ENCODE measurements at regions not wholly inside any gene's neighbourhood (a gene's known extent, or its start where the extent isn't known, plus 50 kb on each side); places are given as distances from the start of the nearest gene placed in this dataset.

DNA sequence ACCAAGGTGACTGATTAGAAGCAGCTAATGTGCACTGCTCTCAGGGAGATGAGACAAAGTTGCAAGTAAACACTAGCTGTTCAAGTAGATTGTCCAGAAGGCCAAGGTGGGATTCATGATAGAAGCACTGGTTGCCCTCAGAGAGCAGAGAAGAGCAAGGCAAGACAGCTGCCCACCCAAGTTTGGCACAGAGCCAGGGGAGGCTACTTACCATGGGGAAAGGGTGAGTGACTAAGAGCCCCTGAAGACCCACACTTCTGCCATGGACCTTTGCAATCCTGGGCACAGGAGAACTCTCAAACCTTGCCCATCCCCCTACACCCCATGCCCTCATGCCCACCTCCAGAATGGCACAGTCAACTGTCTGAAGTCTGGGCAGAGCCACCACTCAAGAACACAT, 68.3 kb downstream of the SPIN4 start:
- H3K27me3 ChIP-seq (ENCODE audit: control insufficient read depth in 2 of 2, insufficient read depth in 2 of 2, low read length in 2 of 2), result no peaks in the 10 kb centered on the region
- in situ Hi-C loops (cut with MboI), result no loop called here
- DNase-seq (ENCODE audit: extremely low read depth in 1 of 4, low spot score in 3 of 4) (no peak), FAIRE-seq (no peak), ATAC-seq (no peak)
- H3K27ac ChIP-seq (ENCODE audit: extremely low read depth, low read depth, low read length), result no peak overlapping the region
- H3K79me2 ChIP-seq (ENCODE audit: control insufficient read depth, insufficient read depth, low read length), result no peaks in the 10 kb centered on the region
- H3K4me1 ChIP-seq (replicated peaks in 1 of 2; ENCODE audit: control insufficient read depth in 2 of 2, insufficient read depth in 2 of 2, low read length in 2 of 2), result 0 out of 5 replicates have a peak, but pooled peaks cover 0 to 3% of the 10 kb centered on the region in 2 experiments
- no peak overlapping the region for H2AFZ ChIP-seq (ENCODE audit: low read depth, low read length)
- H4K20me1 ChIP-seq (replicated peaks; ENCODE audit: control insufficient read depth, insufficient read depth, low read length), result no peaks in the 10 kb centered on the region
- H3K9me3 ChIP-seq (replicated peaks; ENCODE audit: control insufficient read depth, insufficient read depth, low read depth, low read length), result no peaks in the 10 kb centered on the region
- no peak overlapping the region for H3K4me2 ChIP-seq (ENCODE audit: insufficient read depth, low read length)
- no peak overlapping the region for H3K9ac ChIP-seq (ENCODE audit: insufficient read depth in 1 of 2, low read depth in 2 of 2, low read length in 2 of 2)
- CTCF ChIA-PET (ENCODE audit: low intra/inter-chr PET ratio), result no interaction called here
- TF ChIP-seq, protein P1, sequence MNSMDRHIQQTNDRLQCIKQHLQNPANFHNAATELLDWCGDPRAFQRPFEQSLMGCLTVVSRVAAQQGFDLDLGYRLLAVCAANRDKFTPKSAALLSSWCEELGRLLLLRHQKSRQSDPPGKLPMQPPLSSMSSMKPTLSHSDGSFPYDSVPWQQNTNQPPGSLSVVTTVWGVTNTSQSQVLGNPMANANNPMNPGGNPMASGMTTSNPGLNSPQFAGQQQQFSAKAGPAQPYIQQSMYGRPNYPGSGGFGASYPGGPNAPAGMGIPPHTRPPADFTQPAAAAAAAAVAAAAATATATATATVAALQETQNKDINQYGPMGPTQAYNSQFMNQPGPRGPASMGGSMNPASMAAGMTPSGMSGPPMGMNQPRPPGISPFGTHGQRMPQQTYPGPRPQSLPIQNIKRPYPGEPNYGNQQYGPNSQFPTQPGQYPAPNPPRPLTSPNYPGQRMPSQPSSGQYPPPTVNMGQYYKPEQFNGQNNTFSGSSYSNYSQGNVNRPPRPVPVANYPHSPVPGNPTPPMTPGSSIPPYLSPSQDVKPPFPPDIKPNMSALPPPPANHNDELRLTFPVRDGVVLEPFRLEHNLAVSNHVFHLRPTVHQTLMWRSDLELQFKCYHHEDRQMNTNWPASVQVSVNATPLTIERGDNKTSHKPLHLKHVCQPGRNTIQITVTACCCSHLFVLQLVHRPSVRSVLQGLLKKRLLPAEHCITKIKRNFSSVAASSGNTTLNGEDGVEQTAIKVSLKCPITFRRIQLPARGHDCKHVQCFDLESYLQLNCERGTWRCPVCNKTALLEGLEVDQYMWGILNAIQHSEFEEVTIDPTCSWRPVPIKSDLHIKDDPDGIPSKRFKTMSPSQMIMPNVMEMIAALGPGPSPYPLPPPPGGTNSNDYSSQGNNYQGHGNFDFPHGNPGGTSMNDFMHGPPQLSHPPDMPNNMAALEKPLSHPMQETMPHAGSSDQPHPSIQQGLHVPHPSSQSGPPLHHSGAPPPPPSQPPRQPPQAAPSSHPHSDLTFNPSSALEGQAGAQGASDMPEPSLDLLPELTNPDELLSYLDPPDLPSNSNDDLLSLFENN (IDR thresholded peaks at IDR 0.05; ENCODE audit: low read depth in 2 of 2, low read length in 2 of 2), result no peak
- TF ChIP-seq CBFA2T3 (IDR thresholded peaks at IDR 0.05), result peak; percentile 16; the same call in 1 of the 2 replicates
- TF ChIP-seq ZSCAN32 (CRISPR knock-in tag; IDR thresholded peaks at IDR 0.05), result no peak
- TF ChIP-seq ETV1 (tag; conservative IDR thresholded peaks at IDR 0.05; ENCODE audit: low read depth), result no peak
- peak; percentile 44 for TF ChIP-seq NFIX (CRISPR knock-in tag; IDR thresholded peaks at IDR 0.05; ENCODE audit: low read depth)
- TF ChIP-seq, protein P2, sequence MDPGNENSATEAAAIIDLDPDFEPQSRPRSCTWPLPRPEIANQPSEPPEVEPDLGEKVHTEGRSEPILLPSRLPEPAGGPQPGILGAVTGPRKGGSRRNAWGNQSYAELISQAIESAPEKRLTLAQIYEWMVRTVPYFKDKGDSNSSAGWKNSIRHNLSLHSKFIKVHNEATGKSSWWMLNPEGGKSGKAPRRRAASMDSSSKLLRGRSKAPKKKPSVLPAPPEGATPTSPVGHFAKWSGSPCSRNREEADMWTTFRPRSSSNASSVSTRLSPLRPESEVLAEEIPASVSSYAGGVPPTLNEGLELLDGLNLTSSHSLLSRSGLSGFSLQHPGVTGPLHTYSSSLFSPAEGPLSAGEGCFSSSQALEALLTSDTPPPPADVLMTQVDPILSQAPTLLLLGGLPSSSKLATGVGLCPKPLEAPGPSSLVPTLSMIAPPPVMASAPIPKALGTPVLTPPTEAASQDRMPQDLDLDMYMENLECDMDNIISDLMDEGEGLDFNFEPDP (CRISPR knock-in tag; IDR thresholded peaks at IDR 0.05), result no peak
- no peak for TF ChIP-seq ZNF384 (IDR thresholded peaks at IDR 0.05; ENCODE audit: low read depth, low read length)
- no peak for TF ChIP-seq GABPA (tag; conservative IDR thresholded peaks at IDR 0.05; ENCODE audit: low read depth)
- TF ChIP-seq, protein P3, sequence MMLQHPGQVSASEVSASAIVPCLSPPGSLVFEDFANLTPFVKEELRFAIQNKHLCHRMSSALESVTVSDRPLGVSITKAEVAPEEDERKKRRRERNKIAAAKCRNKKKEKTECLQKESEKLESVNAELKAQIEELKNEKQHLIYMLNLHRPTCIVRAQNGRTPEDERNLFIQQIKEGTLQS (IDR thresholded peaks at IDR 0.05), result no peak
- TF ChIP-seq, protein P3 (CRISPR knock-in tag; conservative IDR thresholded peaks at IDR 0.05), result no peak
- TF ChIP-seq, protein P4, sequence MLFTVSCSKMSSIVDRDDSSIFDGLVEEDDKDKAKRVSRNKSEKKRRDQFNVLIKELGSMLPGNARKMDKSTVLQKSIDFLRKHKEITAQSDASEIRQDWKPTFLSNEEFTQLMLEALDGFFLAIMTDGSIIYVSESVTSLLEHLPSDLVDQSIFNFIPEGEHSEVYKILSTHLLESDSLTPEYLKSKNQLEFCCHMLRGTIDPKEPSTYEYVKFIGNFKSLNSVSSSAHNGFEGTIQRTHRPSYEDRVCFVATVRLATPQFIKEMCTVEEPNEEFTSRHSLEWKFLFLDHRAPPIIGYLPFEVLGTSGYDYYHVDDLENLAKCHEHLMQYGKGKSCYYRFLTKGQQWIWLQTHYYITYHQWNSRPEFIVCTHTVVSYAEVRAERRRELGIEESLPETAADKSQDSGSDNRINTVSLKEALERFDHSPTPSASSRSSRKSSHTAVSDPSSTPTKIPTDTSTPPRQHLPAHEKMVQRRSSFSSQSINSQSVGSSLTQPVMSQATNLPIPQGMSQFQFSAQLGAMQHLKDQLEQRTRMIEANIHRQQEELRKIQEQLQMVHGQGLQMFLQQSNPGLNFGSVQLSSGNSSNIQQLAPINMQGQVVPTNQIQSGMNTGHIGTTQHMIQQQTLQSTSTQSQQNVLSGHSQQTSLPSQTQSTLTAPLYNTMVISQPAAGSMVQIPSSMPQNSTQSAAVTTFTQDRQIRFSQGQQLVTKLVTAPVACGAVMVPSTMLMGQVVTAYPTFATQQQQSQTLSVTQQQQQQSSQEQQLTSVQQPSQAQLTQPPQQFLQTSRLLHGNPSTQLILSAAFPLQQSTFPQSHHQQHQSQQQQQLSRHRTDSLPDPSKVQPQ (CRISPR knock-in tag; IDR thresholded peaks at IDR 0.05; ENCODE audit: borderline replicate concordance), result no peak
- TF ChIP-seq NFIC (IDR thresholded peaks at IDR 0.05), result peak; percentile 86
- BruUV-seq (replicated peaks), result no TSS peak
- H3K36me3 ChIP-seq (ENCODE audit: control insufficient read depth, insufficient read depth, low read length), result no peaks in the 10 kb centered on the region
- H3K9me1 ChIP-seq (ENCODE audit: control insufficient read depth, insufficient read depth, low read length), result no peaks in the 10 kb centered on the region
- POLR2A ChIA-PET, result no interaction called here
- intact Hi-C loops (cut with micrococcal nuclease), result no loop called here
- H3K4me3 ChIP-seq, result no peak overlapping the region

Measured in K562 (cell line).